ENCODE measurements at regions not wholly inside any gene's neighbourhood (a gene's known extent, or its start where the extent isn't known, plus 50 kb on each side); places are given as distances from the start of the nearest gene placed in this dataset.

- Mint-ChIP-seq H3K4me3 (no peak overlapping the region), H3K36me3 (no peaks in the 10 kb centered on the region), H3K9me3 (peaks cover 9 to 19% (median 16%) of the 10 kb centered on the region in 3 donors), H3K27me3 (no peaks in the 10 kb centered on the region), H3K27ac (no peak overlapping the region), H3K4me1 (no peaks in the 10 kb centered on the region)
- DNase-seq: no peak
- Histone ChIP-seq H3K36me3 (ENCODE audit: control insufficient read depth in 2 of 2, extremely low read depth in 1 of 2, insufficient read depth in 1 of 2, low read length in 1 of 2) (no peaks in the 10 kb centered on the region), H3K27ac (ENCODE audit: low read length) (no peak overlapping the region), H3K4me1 (ENCODE audit: control insufficient read depth in 1 of 2, extremely low read depth in 1 of 2, insufficient read depth in 2 of 2, low read length in 2 of 2) (no peaks in the 10 kb centered on the region), H3K9me3 (no peaks in the 10 kb centered on the region), H3K4me3 (ENCODE audit: control insufficient read depth in 1 of 2, extremely low read depth in 1 of 2, low read length in 1 of 2) (no peak overlapping the region), H3K27me3 (replicated peaks in 1 of 2; ENCODE audit: control insufficient read depth in 2 of 2, extremely low read depth in 1 of 2, insufficient read depth in 2 of 2, low read length in 1 of 2) (no peaks in the 10 kb centered on the region)
- no peak for ATAC-seq (replicated peaks in 1 of 4)
- ChIA-PET CTCF (no interaction called here), POLR2A (no interaction called here)
- 80% methylated on average over 6 of the region's 7 CpGs for WGBS (ENCODE audit: insufficient coverage)
Measured at GRCh38 chr7:9778367-9778766, 1195.3 kb upstream of the PHF14 start.

- ChIA-PET POLR2A (no interaction called here), CTCF (no interaction called here)
- 100% methylated on average over 1 of the region's 2 CpGs for WGBS (ENCODE audit: insufficient coverage)
- peaks cover 6 to 18% (median 11%) of the 10 kb centered on the region in 3 donors for H3K9me3 Mint-ChIP-seq
- H3K4me1 ChIP-seq (ENCODE audit: control insufficient read depth in 1 of 2, extremely low read depth in 1 of 2, insufficient read depth in 2 of 2, low read length in 2 of 2): no peaks in the 10 kb centered on the region
- ATAC-seq (replicated peaks in 1 of 4) (no peak), DNase-seq (no peak)
- H3K27ac ChIP-seq (ENCODE audit: low read length): no peak overlapping the region
- no peaks in the 10 kb centered on the region for H3K9me3 ChIP-seq
- H3K36me3 ChIP-seq (ENCODE audit: control insufficient read depth in 2 of 2, extremely low read depth in 1 of 2, insufficient read depth in 1 of 2, low read length in 1 of 2): no peaks in the 10 kb centered on the region
- H3K27ac Mint-ChIP-seq: no peak overlapping the region
- H3K27me3 Mint-ChIP-seq: no peaks in the 10 kb centered on the region
- H3K36me3 Mint-ChIP-seq: no peaks in the 10 kb centered on the region
- no peaks in the 10 kb centered on the region for H3K27me3 ChIP-seq (replicated peaks in 1 of 2; ENCODE audit: control insufficient read depth in 2 of 2, extremely low read depth in 1 of 2, insufficient read depth in 2 of 2, low read length in 1 of 2)
- H3K4me1 Mint-ChIP-seq: no peaks in the 10 kb centered on the region
- no peak overlapping the region for H3K4me3 Mint-ChIP-seq
- H3K4me3 ChIP-seq (ENCODE audit: control insufficient read depth in 1 of 2, extremely low read depth in 1 of 2, low read length in 1 of 2): no peak overlapping the region
Measured at GRCh38 chr7:9781710-9782109, 1192.0 kb upstream of the PHF14 start.

GRCh38 chr7:9782275-9782674 is 1191.4 kb upstream of the PHF14 start:
- Mint-ChIP-seq H3K36me3 (no peaks in the 10 kb centered on the region), H3K9me3 (peaks cover 6 to 18% (median 14%) of the 10 kb centered on the region in 3 donors), H3K27ac (no peak overlapping the region), H3K27me3 (no peaks in the 10 kb centered on the region), H3K4me3 (no peak overlapping the region), H3K4me1 (no peaks in the 10 kb centered on the region)
- CTCF ChIA-PET: no interaction called here
- Histone ChIP-seq H3K9me3 (no peaks in the 10 kb centered on the region), H3K27me3 (replicated peaks in 1 of 2; ENCODE audit: control insufficient read depth in 2 of 2, extremely low read depth in 1 of 2, insufficient read depth in 2 of 2, low read length in 1 of 2) (no peaks in the 10 kb centered on the region), H3K27ac (ENCODE audit: low read length) (no peak overlapping the region), H3K4me1 (ENCODE audit: control insufficient read depth in 1 of 2, extremely low read depth in 1 of 2, insufficient read depth in 2 of 2, low read length in 2 of 2) (no peaks in the 10 kb centered on the region), H3K36me3 (ENCODE audit: control insufficient read depth in 2 of 2, extremely low read depth in 1 of 2, insufficient read depth in 1 of 2, low read length in 1 of 2) (no peaks in the 10 kb centered on the region), H3K4me3 (ENCODE audit: control insufficient read depth in 1 of 2, extremely low read depth in 1 of 2, low read length in 1 of 2) (no peak overlapping the region)
- no peak for ATAC-seq (replicated peaks in 1 of 4)
- POLR2A ChIA-PET: no interaction called here
- WGBS (ENCODE audit: insufficient coverage): no CpG with 5 or more reads among the region's 2 CpGs
- no peak for DNase-seq

GRCh38 chr7:9785211-9785610 is 1188.5 kb upstream of the PHF14 start:
- Histone ChIP-seq H3K4me3 (ENCODE audit: control insufficient read depth in 1 of 2, extremely low read depth in 1 of 2, low read length in 1 of 2) (no peak overlapping the region), H3K36me3 (ENCODE audit: control insufficient read depth in 2 of 2, extremely low read depth in 1 of 2, insufficient read depth in 1 of 2, low read length in 1 of 2) (no peaks in the 10 kb centered on the region), H3K27ac (ENCODE audit: low read length) (no peak overlapping the region), H3K9me3 (no peaks in the 10 kb centered on the region), H3K27me3 (replicated peaks in 1 of 2; ENCODE audit: control insufficient read depth in 2 of 2, extremely low read depth in 1 of 2, insufficient read depth in 2 of 2, low read length in 1 of 2) (no peaks in the 10 kb centered on the region), H3K4me1 (ENCODE audit: control insufficient read depth in 1 of 2, extremely low read depth in 1 of 2, insufficient read depth in 2 of 2, low read length in 2 of 2) (no peaks in the 10 kb centered on the region)
- no peak for DNase-seq
- ChIA-PET CTCF (no interaction called here), POLR2A (no interaction called here)
- Mint-ChIP-seq H3K4me1 (no peaks in the 10 kb centered on the region), H3K36me3 (no peaks in the 10 kb centered on the region), H3K4me3 (no peak overlapping the region), H3K9me3 (peaks cover 12 to 16% (median 16%) of the 10 kb centered on the region in 3 donors), H3K27me3 (no peaks in the 10 kb centered on the region), H3K27ac (no peak overlapping the region)
- WGBS (ENCODE audit: insufficient coverage): no CpG with 5 or more reads among the region's 1 CpG
- no peak for ATAC-seq (replicated peaks in 1 of 4)

GRCh38 chr7:9796241-9796640 is 1177.4 kb upstream of the PHF14 start:
- H3K27me3 Mint-ChIP-seq: no peaks in the 10 kb centered on the region
- DNase-seq (no peak), ATAC-seq (replicated peaks in 1 of 4) (no peak)
- H3K9me3 Mint-ChIP-seq: peaks cover 9 to 17% (median 16%) of the 10 kb centered on the region in 3 donors
- H3K27ac Mint-ChIP-seq: no peak overlapping the region
- WGBS (ENCODE audit: insufficient coverage): no CpG with 5 or more reads among the region's 1 CpG
- POLR2A ChIA-PET: no interaction called here
- no peaks in the 10 kb centered on the region for H3K4me1 Mint-ChIP-seq
- H3K9me3 ChIP-seq: no peaks in the 10 kb centered on the region
- no peaks in the 10 kb centered on the region for H3K27me3 ChIP-seq (replicated peaks in 1 of 2; ENCODE audit: control insufficient read depth in 2 of 2, extremely low read depth in 1 of 2, insufficient read depth in 2 of 2, low read length in 1 of 2)
- no peak overlapping the region for H3K4me3 ChIP-seq (ENCODE audit: control insufficient read depth in 1 of 2, extremely low read depth in 1 of 2, low read length in 1 of 2)
- no peaks in the 10 kb centered on the region for H3K36me3 ChIP-seq (ENCODE audit: control insufficient read depth in 2 of 2, extremely low read depth in 1 of 2, insufficient read depth in 1 of 2, low read length in 1 of 2)
- CTCF ChIA-PET: no interaction called here
- H3K4me1 ChIP-seq (ENCODE audit: control insufficient read depth in 1 of 2, extremely low read depth in 1 of 2, insufficient read depth in 2 of 2, low read length in 2 of 2): no peaks in the 10 kb centered on the region
- no peak overlapping the region for H3K4me3 Mint-ChIP-seq
- H3K36me3 Mint-ChIP-seq: no peaks in the 10 kb centered on the region
- no peak overlapping the region for H3K27ac ChIP-seq (ENCODE audit: low read length)

DNA sequence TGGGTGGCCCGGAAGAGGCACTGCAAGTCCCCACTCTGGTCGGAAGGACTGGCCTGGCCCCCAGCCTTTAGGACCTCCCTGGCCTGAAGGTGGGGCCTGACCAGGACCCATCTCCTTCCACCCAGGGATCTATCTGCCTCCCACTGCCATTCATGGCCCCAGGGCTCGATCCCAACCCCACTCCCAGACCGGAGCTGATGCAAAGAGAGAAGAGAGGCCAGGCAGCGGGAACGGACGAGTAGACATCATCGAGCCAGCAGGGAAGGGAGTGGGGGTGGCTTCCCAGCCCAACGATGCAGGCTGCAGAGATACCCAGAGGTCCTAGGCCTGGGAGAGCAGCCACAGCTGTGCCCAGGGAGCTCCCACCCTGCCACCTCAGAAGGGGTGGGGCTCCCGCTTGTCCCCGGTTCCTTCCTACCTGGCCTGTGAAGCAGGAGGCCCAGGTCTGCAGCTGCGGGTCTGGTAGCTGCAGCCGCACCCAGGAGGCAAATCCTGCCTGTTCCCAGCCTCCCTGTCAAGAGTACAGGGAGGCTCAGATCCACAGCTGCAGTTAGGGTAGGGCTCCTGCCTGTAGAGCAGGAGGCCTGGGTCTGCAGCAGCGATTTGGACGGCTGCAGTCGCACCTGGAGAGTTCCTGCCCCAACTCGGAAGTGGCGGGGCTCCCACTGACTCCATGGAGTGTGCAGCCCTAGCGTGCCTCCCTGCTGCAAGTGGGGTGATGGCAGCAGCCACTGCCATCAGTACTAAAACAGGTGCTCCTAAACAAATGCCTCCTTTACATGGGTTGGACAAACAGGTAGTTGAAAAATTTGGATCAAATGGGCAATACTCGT is 1151.0 kb upstream of the PHF14 start:
- ATAC-seq (replicated peaks in 1 of 4): peak in 1 of 4 experiments; percentile 36

More for the DNA sequence above, 1151.0 kb upstream of the PHF14 start:
- no peak overlapping the region for H3K27ac ChIP-seq (ENCODE audit: low read length)
- H3K27me3 ChIP-seq (replicated peaks in 1 of 2; ENCODE audit: control insufficient read depth in 2 of 2, extremely low read depth in 1 of 2, insufficient read depth in 2 of 2, low read length in 1 of 2): no peaks in the 10 kb centered on the region
- 94% methylated on average over 8 of the region's 20 CpGs for WGBS (ENCODE audit: insufficient coverage)
- H3K4me3 ChIP-seq (ENCODE audit: control insufficient read depth in 1 of 2, extremely low read depth in 1 of 2, low read length in 1 of 2): no peak overlapping the region
- Mint-ChIP-seq H3K4me3 (no peak overlapping the region), H3K36me3 (no peaks in the 10 kb centered on the region), H3K27ac (no peak overlapping the region), H3K27me3 (no peaks in the 10 kb centered on the region), H3K4me1 (no peaks in the 10 kb centered on the region), H3K9me3 (peaks cover 6 to 21% (median 21%) of the 10 kb centered on the region in 3 donors)
- no peaks in the 10 kb centered on the region for H3K9me3 ChIP-seq
- H3K36me3 ChIP-seq (ENCODE audit: control insufficient read depth in 2 of 2, extremely low read depth in 1 of 2, insufficient read depth in 1 of 2, low read length in 1 of 2): no peaks in the 10 kb centered on the region
- ChIA-PET POLR2A (no interaction called here), CTCF (no interaction called here)
- H3K4me1 ChIP-seq (ENCODE audit: control insufficient read depth in 1 of 2, extremely low read depth in 1 of 2, insufficient read depth in 2 of 2, low read length in 2 of 2): no peaks in the 10 kb centered on the region
- no peak for DNase-seq

Data from T-cell (primary cell).